Fibroblast of villous mesenchyme (primary cell): ENCODE measurements at regions not wholly inside any gene's neighbourhood (a gene's known extent, or its start where the extent isn't known, plus 50 kb on each side); places are given as distances from the start of the nearest gene placed in this dataset.

Source experiments
- DNase-seq: peaks from one replicate; pipeline ENCODE4 v3.0.0-alpha.2; 2010; ENCODE audit warnings: low read depth
- H3K4me3 ChIP-seq: 2 replicates; pipeline ENCODE4 v1.5.1; 2011; ENCODE audit warnings: low read depth, mild to moderate bottlenecking, low read length
- CTCF ChIP-seq: IDR thresholded peaks from 2 replicates; pipeline ENCODE4 v1.5.1; 2012; ENCODE audit warnings: low read depth, mild to moderate bottlenecking, low read length; ENCODE audit not compliant: insufficient read depth

GRCh38 chr2:217647925-217648324 is 354.9 kb downstream of the TNS1 start:
- no peak for TF ChIP-seq CTCF
- H3K4me3 ChIP-seq: no peak overlapping the region
- DNase-seq: no peak

- no peak for TF ChIP-seq CTCF
- no peak overlapping the region for H3K4me3 ChIP-seq
- DNase-seq: no peak
These were observed 355.6 kb downstream of the TNS1 start for GRCh38 chr2:217647226-217647625.

GRCh38 chr2:217645896-217646295 is 356.9 kb downstream of the TNS1 start:
- no peak for DNase-seq

GRCh38 chr2:217643789-217644301 is 358.9 kb downstream of the TNS1 start:
- no peak for DNase-seq
- no peak overlapping the region for H3K4me3 ChIP-seq
- no peak for TF ChIP-seq CTCF

More at GRCh38 chr2:217645896-217646295, 356.9 kb downstream of the TNS1 start:
- no peak overlapping the region for H3K4me3 ChIP-seq
- TF ChIP-seq CTCF: no peak

GRCh38 chr2:217642944-217643343 is 359.9 kb downstream of the TNS1 start:
- no peak for DNase-seq
- no peak for TF ChIP-seq CTCF
- H3K4me3 ChIP-seq: no peak overlapping the region

- DNase-seq: no peak
- H3K4me3 ChIP-seq: no peak overlapping the region
- no peak for TF ChIP-seq CTCF
These were observed 360.8 kb downstream of the TNS1 start for GRCh38 chr2:217641960-217642359.

GRCh38 chr2:217639481-217639880 is 363.3 kb downstream of the TNS1 start:
- DNase-seq: no peak
- no peak for TF ChIP-seq CTCF
- no peak overlapping the region for H3K4me3 ChIP-seq
